Activated CD4-positive, CD25-positive, alpha-beta regulatory T cell treated with anti-CD3 and anti-CD28 coated beads, Interleukin-2, amount 50 U/mL, for 24 hours (primary cell): ENCODE measurements at regions not wholly inside any gene's neighbourhood (a gene's known extent, or its start where the extent isn't known, plus 50 kb on each side); places are given as distances from the start of the nearest gene placed in this dataset.

Experiments used
- ATAC-seq, 2 donors: fragments of 150-1000 bp; cut with Tn5 transposase; one replicate each; pipeline ENCODE4 v1.10.0; 2021; ENCODE audit warnings: mild to moderate bottlenecking in 1 of 2, moderate library complexity in 1 of 2

DNA sequence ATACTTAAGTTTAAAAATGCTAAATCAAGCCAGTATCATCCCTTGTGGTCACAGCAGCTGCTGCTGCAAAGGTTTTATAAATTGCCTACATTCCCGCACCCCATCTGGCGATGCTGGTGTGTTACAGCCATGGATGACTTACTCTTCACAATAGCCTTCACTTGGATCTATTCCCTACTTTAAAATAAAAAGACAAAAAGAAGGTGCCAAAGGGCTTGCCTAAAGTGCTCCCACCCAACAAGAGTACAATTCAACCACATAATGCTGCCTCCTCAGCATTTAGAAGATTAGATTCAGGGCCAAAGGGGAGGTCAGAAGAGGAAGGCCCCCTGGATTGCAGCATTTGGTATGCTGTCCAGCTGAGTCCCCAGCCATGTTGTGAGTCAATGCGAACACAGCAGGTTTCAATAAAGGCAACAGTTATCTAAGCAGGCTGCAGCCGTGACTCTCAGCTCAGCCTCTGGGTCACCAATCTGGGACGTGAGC, 176.1 kb downstream of the DAD1 start:
- ATAC-seq, result no peak

- no peak for ATAC-seq
Observed at GRCh38 chr14:22411398-22412055, 177.5 kb downstream of the DAD1 start.

DNA sequence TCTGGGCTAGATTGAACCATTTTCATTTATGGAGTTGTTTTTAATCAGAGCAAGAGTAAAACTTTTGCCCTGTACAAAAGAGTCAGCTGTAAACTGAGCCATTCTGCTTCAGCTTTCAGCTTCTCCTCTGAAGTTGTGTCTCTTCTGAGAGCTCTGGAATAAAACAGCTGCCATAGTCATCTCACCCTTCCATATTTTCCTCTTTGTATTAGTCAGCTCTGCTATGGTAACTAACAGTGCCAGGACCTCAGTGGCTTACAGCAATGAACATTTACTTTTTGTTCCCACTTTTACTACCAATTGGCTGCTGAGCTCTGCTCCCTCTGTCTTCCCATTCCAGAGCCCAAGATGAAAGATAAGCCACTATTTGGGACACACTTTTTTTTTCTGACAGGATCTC, 178.5 kb downstream of the DAD1 start:
- ATAC-seq, result no peak

DNA sequence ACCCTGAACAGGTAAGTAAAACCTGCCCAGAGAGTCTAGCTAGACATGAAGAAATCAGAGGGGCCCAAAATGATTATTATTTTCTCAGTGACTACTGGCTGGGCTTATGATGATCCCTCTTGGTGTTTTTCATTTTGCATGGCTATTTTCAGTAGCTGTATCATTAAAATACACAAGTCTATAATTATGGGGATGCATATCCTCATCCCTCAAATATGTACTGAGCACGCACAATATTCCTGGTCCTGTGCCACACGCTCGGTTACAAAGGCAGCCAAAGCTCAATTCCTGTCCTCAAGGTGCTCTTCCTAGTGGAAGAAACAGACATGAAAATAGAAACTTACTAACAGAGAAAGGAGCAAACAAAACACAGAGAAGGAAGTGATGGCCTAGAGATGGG, 180.0 kb downstream of the DAD1 start:
- no peak for ATAC-seq

GRCh38 chr14:22408547-22408946, 180.5 kb downstream of the DAD1 start:
- no peak for ATAC-seq

DNA sequence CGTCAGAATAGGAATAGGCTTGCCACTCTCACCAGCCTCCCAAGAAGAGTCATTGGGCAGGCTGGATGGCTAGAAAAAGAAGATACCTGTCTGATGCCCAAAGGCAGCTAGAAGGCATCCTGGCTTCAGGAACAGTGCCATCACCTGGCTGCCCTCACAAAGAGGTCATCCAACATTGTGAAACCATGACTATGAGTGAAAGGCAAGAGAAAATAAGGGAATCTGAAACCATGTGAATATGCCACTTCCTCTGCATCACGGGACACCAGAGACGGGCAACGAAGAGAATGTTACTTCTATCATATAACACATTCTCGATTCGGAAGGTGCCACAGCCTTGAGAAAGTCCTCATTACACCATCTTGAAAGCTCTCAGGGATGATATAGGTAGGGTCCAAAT, 182.0 kb downstream of the DAD1 start:
- ATAC-seq, result no peak

GRCh38 chr14:22405201-22405600, 183.8 kb downstream of the DAD1 start:
- ATAC-seq, result no peak

GRCh38 chr14:22403296-22403695, 185.7 kb downstream of the DAD1 start:
- no peak for ATAC-seq

- no peak for ATAC-seq
Observed at GRCh38 chr14:22400655-22401259, 188.3 kb downstream of the DAD1 start.

- no peak for ATAC-seq
Observed at GRCh38 chr14:22399776-22400175, 189.2 kb downstream of the DAD1 start.

DNA sequence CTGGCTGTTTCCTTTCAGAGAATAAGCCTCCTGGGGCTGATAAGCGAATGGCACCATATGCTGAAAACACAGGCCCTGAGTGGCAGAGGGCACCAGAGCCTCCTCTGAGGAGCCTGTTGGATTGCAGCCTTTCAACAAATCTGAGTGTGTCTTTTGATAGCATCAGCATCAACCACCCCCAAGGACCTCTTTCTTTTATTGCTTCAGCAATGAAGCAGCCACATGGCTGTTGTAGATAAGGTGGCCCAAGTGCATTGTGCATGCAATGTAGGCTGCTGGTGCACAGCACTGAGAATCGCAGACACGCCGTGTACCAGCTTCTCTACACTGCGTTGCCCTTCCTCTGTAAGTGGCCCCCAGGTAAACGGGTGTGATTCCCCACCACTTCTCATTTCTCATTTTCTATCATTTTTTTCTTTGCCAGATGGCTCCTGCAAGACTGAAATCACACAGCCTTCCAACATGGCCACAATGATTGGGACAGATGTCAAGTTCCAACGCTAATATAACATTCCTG, 191.7 kb downstream of the DAD1 start:
- no peak for ATAC-seq

GRCh38 chr14:22395803-22396202, 193.2 kb downstream of the DAD1 start:
- no peak for ATAC-seq

DNA sequence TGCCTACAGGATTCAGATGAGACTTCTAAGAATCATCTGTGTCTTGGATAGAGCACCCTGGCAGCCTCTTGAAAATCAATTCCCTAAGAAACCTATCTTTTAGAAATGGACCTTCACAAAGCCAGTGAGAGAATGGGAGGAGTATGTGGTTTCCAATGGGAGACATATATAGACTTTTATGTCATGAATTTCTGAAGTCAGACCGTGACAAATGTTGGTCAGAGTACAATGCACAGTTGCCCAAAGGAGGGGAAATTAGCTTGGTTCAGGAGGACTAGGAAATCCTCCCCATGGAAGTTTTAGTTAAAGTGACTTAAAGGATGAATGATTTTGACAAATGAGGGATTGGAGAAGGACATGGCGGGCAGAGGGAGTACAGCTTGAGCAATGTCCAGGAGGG, 194.4 kb downstream of the DAD1 start:
- ATAC-seq, result no peak

GRCh38 chr14:22393796-22394195, 195.2 kb downstream of the DAD1 start:
- no peak for ATAC-seq

- ATAC-seq, result no peak
Observed at GRCh38 chr14:22391908-22392565, 197.0 kb downstream of the DAD1 start.

GRCh38 chr14:22390824-22391461, 198.1 kb downstream of the DAD1 start:
- no peak for ATAC-seq

DNA sequence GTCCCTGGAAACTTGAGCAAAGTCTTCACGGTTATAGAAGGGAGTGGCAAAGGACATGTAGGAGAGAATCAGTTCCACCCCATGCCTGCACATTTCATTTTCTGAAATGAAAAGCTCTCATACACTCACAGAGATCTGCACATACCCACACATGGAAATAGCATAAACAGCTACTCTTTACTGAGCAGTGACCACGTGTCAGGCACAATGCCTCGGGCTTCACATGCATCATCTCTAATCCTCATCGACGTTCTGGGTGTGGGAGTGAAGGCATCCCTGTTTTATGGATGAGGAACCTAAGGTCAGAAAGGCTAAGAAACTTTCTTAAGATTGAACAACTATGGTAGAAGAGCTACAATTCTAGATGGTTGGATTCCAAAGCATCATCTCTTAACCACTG, 198.8 kb downstream of the DAD1 start:
- ATAC-seq, result no peak

DNA sequence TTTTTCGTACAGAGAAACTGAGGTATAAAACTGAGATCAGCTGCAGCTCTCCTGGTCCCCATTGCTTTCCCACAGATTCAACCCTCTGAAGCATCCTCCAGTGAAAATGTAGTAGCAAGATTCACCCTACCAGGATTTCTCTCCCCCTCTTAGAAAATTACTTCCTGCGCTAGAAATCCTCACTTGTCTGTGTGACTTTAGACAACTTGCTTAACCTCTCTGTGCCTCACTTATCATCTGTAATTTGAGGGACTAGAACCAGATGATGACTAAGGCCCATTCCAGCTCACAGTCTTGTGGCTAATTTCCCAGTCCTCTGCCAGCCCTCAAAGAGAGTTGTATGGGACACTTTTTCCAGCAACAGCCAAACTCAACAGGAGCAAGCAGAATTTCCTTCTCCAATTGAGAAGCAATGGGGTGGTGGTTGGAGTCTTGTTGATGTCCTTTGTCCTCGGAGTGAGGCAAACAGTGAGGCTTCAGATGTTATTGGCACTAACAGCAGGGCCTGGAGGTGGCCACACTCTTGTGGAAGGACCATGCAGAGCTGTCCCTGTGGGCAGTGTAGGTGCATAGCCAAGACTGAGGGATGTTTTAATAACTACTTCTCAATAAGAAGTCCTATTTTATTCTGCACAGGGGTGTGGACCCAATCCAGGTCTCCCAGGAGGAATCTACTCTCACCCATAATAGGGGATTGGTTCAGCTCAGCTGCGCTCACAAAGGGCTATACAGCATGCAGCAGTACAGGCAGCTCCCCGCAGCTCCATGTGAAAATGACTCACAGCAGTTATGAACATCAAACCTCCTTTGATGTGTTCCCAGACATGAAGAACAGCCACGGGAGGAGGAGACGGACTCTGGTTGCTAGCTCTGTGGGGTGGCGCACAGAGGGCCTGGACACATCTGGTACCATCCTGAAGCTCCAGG, 200.1 kb downstream of the DAD1 start:
- ATAC-seq, result no peak

DNA sequence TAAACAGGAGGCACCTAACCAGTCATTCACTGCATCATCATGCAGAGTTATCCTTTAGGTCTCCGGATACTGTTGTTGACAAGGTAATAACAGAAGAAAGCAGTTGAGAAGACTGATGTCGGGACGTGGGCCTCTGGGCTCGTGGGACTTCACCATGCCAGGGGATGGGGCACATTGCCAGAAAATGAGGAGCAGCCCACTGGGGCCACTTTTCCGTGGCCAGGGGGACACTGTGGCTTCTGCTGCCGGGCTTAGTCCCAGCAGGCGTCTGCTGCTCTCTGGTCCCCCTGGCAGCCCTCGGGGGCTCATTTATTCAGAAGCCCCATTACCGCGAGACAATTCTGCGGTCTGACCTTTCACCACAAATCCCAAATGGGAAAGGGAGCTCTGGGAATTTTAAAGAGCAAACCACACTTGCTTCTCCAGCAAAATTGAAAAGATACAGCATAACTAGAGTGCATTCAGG, 201.2 kb downstream of the DAD1 start:
- ATAC-seq, result no peak

DNA sequence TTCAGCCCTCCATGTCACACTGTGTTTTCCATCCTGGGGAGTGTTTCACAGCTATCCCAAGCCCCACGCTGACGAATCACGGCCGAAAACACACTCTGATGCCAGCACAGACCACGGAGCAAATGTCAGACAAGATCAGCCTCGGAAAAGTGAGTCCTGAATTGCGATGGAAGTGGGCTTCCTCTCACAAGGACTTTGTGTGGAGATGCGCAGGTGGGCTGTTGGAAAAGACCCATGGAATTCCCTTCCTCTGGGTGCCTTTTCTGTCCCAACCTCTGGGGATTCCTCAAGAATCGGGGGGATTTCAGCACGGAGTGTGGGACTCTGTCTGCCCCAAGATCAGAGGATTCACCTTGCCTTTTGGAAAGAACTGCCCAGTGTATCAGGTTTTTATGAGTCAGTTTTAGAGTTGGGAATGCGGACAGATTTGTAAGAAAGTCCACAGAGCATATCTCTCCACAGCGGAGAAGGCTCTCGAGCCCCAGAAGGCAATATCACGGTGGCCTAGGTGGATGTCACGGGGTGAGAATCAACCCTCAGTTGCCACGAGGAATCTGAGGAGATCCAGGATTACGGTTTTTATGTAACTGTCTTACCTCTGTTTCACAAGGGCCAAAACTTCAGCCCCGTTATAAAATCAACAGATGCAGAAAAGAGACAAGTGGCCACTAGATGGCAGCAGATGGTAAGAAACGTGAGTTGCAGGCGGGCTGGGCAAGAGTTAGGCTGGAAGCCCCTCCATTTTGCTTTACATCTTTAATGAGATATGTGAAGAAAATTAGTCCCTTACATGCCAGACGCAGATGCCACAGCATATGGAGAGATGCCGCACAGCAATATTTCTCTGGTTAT, 201.9 kb downstream of the DAD1 start:
- no peak for ATAC-seq

DNA sequence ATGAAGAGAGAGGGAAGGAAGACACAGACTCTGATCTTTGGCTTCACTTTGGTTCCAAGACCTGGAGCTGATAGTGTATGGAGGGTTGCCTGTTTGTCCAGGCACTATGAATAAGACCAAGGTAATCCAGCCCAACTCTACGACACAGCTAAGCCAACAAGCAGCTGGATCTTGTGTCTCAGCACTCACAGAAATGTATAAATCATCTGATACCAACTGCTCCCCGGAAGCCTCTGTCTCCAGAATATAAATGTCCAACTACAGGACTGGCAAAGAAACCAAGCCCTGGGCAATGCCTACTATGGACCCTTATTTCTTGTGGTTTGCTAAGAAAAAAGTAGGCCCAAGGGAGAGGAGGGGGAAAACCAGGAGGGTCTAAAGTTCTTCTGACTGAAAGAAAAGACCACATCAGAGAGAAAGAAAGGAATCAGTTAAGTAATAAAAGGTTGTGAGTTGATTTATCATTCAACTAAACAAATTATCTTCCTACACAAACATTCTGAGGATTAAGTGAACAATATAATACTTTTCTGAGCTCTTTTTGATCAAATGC, 204.0 kb downstream of the DAD1 start:
- no peak for ATAC-seq
